22Rv1 (cell line): ENCODE measurements at regions not wholly inside any gene's neighbourhood (a gene's known extent, or its start where the extent isn't known, plus 50 kb on each side); places are given as distances from the start of the nearest gene placed in this dataset.

Experiments used
- CTCF ChIP-seq: fragments of 450-650 bp; IDR thresholded peaks from 2 replicates; pipeline ENCODE4 v1.5.1; 2017; ENCODE audit warnings: mild to moderate bottlenecking
- ZFX ChIP-seq: fragments of 450-650 bp; IDR thresholded peaks from 2 replicates; pipeline ENCODE4 v1.6.1; 2017; ENCODE audit warnings: antibody characterized with exemption, borderline replicate concordance

- TF ChIP-seq CTCF (no peak), ZFX (no peak)
Observed at GRCh38 chr2:62415019-62415431, 91.0 kb downstream of the TMEM17 start.
